HepG2 (cell line): ENCODE measurements at regions not wholly inside any gene's neighbourhood (a gene's known extent, or its start where the extent isn't known, plus 50 kb on each side); places are given as distances from the start of the nearest gene placed in this dataset.

ENCODE experiments used
- CBFB ChIP-seq: sonication (generic); formaldehyde crosslinking; IDR thresholded peaks from 2 replicates; pipeline ENCODE4 v1.4.0; 2020; ENCODE audit warnings: missing genetic modification reagents
- EP300 ChIP-seq, 3 experiments: sonication (generic) in 1 of 3; formaldehyde crosslinking in 1 of 3; IDR thresholded peaks; 2 replicates each; pipeline versions ENCODE4 v1.5.1 to v1.6.1; 2011 to 2020; ENCODE audit warnings: low read depth in 2 of 3, low read length in 2 of 3, borderline replicate concordance in 1 of 3, improper control_type of control experiment in 1 of 3, mild to moderate bottlenecking in 1 of 3, missing genetic modification reagents in 1 of 3, moderate library complexity in 1 of 3
- GABPB1 ChIP-seq: IDR thresholded peaks from 2 replicates; pipeline ENCODE4 v1.6.1; 2016; ENCODE audit warnings: mild to moderate bottlenecking, missing genetic modification reagents, moderate library complexity, missing compliant biosample characterization
- GPN1 ChIP-seq: sonication (generic); formaldehyde crosslinking; IDR thresholded peaks from 2 replicates; pipeline ENCODE4 v1.5.1; 2020; ENCODE audit warnings: missing genetic modification reagents, borderline replicate concordance
- RAD21 ChIP-seq: fragments of 450-650 bp; formaldehyde crosslinking; IDR thresholded peaks from 2 replicates; pipeline ENCODE4 v1.5.0; 2020; ENCODE audit warnings: mild to moderate bottlenecking
- RFX1 ChIP-seq: fragments of 450-650 bp; IDR thresholded peaks from 2 replicates; pipeline ENCODE4 v1.6.1; 2017
- SALL1 ChIP-seq: sonication (generic); formaldehyde crosslinking; IDR thresholded peaks from 2 replicates; pipeline ENCODE4 v1.8.0; 2022; ENCODE audit warnings: mild to moderate bottlenecking, missing genetic modification reagents
- SCMH1 ChIP-seq: sonication (generic); formaldehyde crosslinking; IDR thresholded peaks from 2 replicates; pipeline ENCODE4 v1.9.0; 2021; ENCODE audit warnings: missing genetic modification reagents, mild to moderate bottlenecking, borderline replicate concordance
- SMC3 ChIP-seq: IDR thresholded peaks from 2 replicates; pipeline ENCODE4 v1.6.1; 2011; ENCODE audit warnings: low read length, improper control_type of control experiment
- SRSF1 ChIP-seq: fragments of 200-400 bp; formaldehyde crosslinking; optimal IDR thresholded peaks from 2 replicates; pipeline ENCODE3; 2017; ENCODE audit warnings: mild to moderate bottlenecking, low read depth, low read length, moderate library complexity
- TOE1 ChIP-seq: sonication (generic); formaldehyde crosslinking; IDR thresholded peaks from 2 replicates; pipeline ENCODE4 v1.4.0; 2020; ENCODE audit warnings: mild to moderate bottlenecking, missing genetic modification reagents
- TSC22D2 ChIP-seq: sonication (generic); formaldehyde crosslinking; IDR thresholded peaks from 2 replicates; pipeline ENCODE4 v1.5.1; 2020; ENCODE audit warnings: missing genetic modification reagents, mild to moderate bottlenecking, borderline replicate concordance
- ZBTB7A ChIP-seq: sonication (generic); formaldehyde crosslinking; IDR thresholded peaks from 2 replicates; pipeline ENCODE4 v1.8.0; 2022; ENCODE audit warnings: mild to moderate bottlenecking, missing genetic modification reagents
- ZC3H4 ChIP-seq: sonication (generic); formaldehyde crosslinking; IDR thresholded peaks from 2 replicates; pipeline ENCODE4 v1.4.0; 2020; ENCODE audit warnings: missing genetic modification reagents, borderline replicate concordance
- ZFP36L2 ChIP-seq: sonication (generic); formaldehyde crosslinking; IDR thresholded peaks from 2 replicates; pipeline ENCODE4 v1.4.0; 2020; ENCODE audit warnings: missing genetic modification reagents
- ZKSCAN8 ChIP-seq: IDR thresholded peaks from 2 replicates; pipeline ENCODE4 v1.6.1; 2016; ENCODE audit warnings: borderline replicate concordance, missing genetic modification reagents, missing compliant biosample characterization
- ZNF468 ChIP-seq: sonication (generic); formaldehyde crosslinking; IDR thresholded peaks from 2 replicates; pipeline ENCODE4 v1.8.0; 2022; ENCODE audit warnings: mild to moderate bottlenecking, moderate library complexity, missing genetic modification reagents
- ZZZ3 ChIP-seq: sonication (generic); formaldehyde crosslinking; IDR thresholded peaks from 2 replicates; pipeline ENCODE4 v1.4.0; 2020; ENCODE audit warnings: missing genetic modification reagents, mild to moderate bottlenecking, borderline replicate concordance
- TF ChIP-seq, protein P1 (sequence below): sonication (generic); formaldehyde crosslinking; IDR thresholded peaks from 2 replicates; pipeline ENCODE4 v1.5.0; 2020; ENCODE audit warnings: mild to moderate bottlenecking, missing genetic modification reagents, moderate library complexity
- TF ChIP-seq, protein P2 (sequence below): sonication (generic); formaldehyde crosslinking; conservative IDR thresholded peaks from 2 replicates; pipeline ENCODE4 v1.5.0; 2020; ENCODE audit warnings: missing genetic modification reagents
- TF ChIP-seq, protein P3 (sequence below): sonication (generic); formaldehyde crosslinking; IDR thresholded peaks from 2 replicates; pipeline ENCODE4 v1.4.0; 2020; ENCODE audit warnings: missing genetic modification reagents
- TF ChIP-seq, protein P4 (sequence below): sonication (generic); formaldehyde crosslinking; IDR thresholded peaks from 2 replicates; pipeline ENCODE4 v1.8.1; 2022; ENCODE audit warnings: mild to moderate bottlenecking, missing genetic modification reagents

DNA sequence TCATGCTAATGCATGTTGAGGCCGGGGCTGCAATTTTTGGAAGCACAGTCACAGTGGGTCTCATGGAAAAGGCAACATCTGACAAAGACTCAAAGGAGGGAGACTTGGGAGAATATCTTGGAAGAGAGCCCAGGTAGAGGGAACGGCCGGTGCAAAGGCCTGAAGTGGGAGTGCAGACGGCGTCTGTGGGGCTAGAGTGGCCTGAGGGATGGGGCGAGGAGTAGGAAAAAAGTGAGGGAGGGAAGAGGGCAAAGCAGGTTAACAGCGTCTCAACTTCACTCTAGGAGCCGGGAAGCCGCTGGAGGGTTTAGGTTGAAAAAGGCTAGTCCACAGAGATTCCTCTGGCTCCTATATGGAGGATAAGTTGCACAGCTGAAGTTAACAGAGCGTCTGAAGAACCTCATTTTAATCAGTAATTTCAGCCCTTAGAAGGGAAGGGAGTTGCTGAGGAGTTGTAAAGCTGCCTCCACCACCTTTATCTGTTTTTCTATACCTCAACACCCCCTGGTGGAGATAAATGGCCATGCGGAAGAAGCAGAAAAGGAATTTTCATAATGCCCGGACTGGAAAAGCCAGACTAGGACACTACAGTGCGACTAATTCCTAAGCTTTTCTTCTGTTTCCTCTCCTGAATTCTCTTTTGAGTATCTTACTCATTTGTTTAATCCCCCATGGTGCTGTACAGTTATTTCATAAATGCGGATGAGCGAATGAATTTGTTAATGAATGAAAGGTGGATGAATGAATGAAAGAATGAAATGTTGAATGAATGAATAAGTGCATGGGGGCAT lies 78.7 kb upstream of the ZNF281 start (continued):
- peak; percentile 86 for TF ChIP-seq RAD21 (CRISPR knock-in tag)
- no peak for TF ChIP-seq SCMH1
- no peak for TF ChIP-seq SALL1 (CRISPR knock-in tag)
- no peak for TF ChIP-seq EP300 (IDR thresholded peaks at IDR 0.05; ENCODE audit: low read depth in 2 of 2, low read length in 2 of 2)
- TF ChIP-seq EP300 (CRISPR knock-in tag; IDR thresholded peaks at IDR 0.05; ENCODE audit: borderline replicate concordance) = no peak
- TF ChIP-seq ZFP36L2 (CRISPR knock-in tag) = no peak
- TF ChIP-seq GABPB1 = no peak
- peak; percentile 94 for TF ChIP-seq SMC3
- TF ChIP-seq, protein P1, sequence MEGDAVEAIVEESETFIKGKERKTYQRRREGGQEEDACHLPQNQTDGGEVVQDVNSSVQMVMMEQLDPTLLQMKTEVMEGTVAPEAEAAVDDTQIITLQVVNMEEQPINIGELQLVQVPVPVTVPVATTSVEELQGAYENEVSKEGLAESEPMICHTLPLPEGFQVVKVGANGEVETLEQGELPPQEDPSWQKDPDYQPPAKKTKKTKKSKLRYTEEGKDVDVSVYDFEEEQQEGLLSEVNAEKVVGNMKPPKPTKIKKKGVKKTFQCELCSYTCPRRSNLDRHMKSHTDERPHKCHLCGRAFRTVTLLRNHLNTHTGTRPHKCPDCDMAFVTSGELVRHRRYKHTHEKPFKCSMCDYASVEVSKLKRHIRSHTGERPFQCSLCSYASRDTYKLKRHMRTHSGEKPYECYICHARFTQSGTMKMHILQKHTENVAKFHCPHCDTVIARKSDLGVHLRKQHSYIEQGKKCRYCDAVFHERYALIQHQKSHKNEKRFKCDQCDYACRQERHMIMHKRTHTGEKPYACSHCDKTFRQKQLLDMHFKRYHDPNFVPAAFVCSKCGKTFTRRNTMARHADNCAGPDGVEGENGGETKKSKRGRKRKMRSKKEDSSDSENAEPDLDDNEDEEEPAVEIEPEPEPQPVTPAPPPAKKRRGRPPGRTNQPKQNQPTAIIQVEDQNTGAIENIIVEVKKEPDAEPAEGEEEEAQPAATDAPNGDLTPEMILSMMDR = peak; percentile 86
- TF ChIP-seq ZKSCAN8 (CRISPR knock-in tag) = no peak
- TF ChIP-seq, protein P2, sequence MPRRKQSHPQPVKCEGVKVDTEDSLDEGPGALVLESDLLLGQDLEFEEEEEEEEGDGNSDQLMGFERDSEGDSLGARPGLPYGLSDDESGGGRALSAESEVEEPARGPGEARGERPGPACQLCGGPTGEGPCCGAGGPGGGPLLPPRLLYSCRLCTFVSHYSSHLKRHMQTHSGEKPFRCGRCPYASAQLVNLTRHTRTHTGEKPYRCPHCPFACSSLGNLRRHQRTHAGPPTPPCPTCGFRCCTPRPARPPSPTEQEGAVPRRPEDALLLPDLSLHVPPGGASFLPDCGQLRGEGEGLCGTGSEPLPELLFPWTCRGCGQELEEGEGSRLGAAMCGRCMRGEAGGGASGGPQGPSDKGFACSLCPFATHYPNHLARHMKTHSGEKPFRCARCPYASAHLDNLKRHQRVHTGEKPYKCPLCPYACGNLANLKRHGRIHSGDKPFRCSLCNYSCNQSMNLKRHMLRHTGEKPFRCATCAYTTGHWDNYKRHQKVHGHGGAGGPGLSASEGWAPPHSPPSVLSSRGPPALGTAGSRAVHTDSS (CRISPR knock-in tag) = no peak
- TF ChIP-seq ZC3H4 = no peak
- TF ChIP-seq CBFB (CRISPR knock-in tag) = no peak
- TF ChIP-seq SRSF1 = no peak
- no peak for TF ChIP-seq TSC22D2 (CRISPR knock-in tag)
- no peak for TF ChIP-seq TOE1 (CRISPR knock-in tag)
- TF ChIP-seq, protein P3, sequence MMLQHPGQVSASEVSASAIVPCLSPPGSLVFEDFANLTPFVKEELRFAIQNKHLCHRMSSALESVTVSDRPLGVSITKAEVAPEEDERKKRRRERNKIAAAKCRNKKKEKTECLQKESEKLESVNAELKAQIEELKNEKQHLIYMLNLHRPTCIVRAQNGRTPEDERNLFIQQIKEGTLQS (CRISPR knock-in tag) = no peak
- TF ChIP-seq ZBTB7A = no peak
- TF ChIP-seq, protein P4, sequence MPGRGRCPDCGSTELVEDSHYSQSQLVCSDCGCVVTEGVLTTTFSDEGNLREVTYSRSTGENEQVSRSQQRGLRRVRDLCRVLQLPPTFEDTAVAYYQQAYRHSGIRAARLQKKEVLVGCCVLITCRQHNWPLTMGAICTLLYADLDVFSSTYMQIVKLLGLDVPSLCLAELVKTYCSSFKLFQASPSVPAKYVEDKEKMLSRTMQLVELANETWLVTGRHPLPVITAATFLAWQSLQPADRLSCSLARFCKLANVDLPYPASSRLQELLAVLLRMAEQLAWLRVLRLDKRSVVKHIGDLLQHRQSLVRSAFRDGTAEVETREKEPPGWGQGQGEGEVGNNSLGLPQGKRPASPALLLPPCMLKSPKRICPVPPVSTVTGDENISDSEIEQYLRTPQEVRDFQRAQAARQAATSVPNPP (CRISPR knock-in tag) = no peak
- no peak for TF ChIP-seq RFX1
- TF ChIP-seq ZZZ3 (CRISPR knock-in tag) = no peak
- TF ChIP-seq ZNF468 (CRISPR knock-in tag) = no peak
- TF ChIP-seq GPN1 (CRISPR knock-in tag) = no peak
